ENCODE measurements at regions not wholly inside any gene's neighbourhood (a gene's known extent, or its start where the extent isn't known, plus 50 kb on each side); places are given as distances from the start of the nearest gene placed in this dataset.

DNA sequence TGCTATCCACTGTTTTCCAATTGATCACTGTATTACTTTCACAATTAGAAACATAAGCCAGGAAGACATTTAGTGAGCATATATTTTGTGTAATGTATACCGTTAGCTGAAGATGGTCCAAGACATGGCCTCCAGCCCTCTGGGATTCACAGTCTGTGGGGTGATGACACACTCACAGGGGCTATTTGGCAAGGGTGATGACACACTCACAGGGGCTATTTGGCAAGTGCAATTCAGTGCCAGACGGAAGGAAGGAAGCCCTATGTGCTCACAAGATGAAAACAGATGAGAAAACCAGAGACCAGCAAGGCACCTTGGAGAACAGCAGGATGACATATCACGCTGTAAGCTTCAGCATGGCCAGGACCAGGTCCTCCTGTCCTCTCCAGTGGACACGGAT, 183.7 kb downstream of the MBOAT1 start:
- no peak overlapping the region for H2BK20ac ChIP-seq (ENCODE audit: low read depth, low read length)
- TF ChIP-seq SMC3 (IDR thresholded peaks at IDR 0.05; ENCODE audit: low read depth, low read length) (no peak), RFX5 (IDR thresholded peaks at IDR 0.05; ENCODE audit: low read depth, low read length) (no peak), BHLHE40 (IDR thresholded peaks at IDR 0.05; ENCODE audit: low read depth, low read length) (no peak), RAD21 (IDR thresholded peaks at IDR 0.05; ENCODE audit: low read length) (no peak)
- BruUV-seq (replicated peaks), result no TSS peak
- no peak overlapping the region for H3K4me2 ChIP-seq (ENCODE audit: low read depth, low read length)
- no peak overlapping the region for H2BK5ac ChIP-seq (ENCODE audit: low read depth, low read length, poor library complexity, severe bottlenecking)
- no peak overlapping the region for H3K4ac ChIP-seq (ENCODE audit: low read depth, low read length)
- H3K27me3 ChIP-seq (ENCODE audit: control insufficient read depth, insufficient read depth, low read length), result no peaks in the 10 kb centered on the region
- H2AK5ac ChIP-seq (ENCODE audit: low read depth, low read length), result no peak overlapping the region
- ChIA-PET POLR2A (ENCODE audit: unreplicated experiment) (no interaction called here), CTCF (no interaction called here)
- H4K5ac ChIP-seq (ENCODE audit: low read depth, low read length), result no peak overlapping the region
- H3K18ac ChIP-seq (ENCODE audit: low read depth, low read length), result no peak overlapping the region
- peaks cover 8% of the 10 kb centered on the region for H3K9me3 ChIP-seq (ENCODE audit: control insufficient read depth, insufficient read depth, low read length)
- H3K4me1 ChIP-seq (ENCODE audit: control insufficient read depth, insufficient read depth, low read length), result no peaks in the 10 kb centered on the region
- no peak overlapping the region for H4K8ac ChIP-seq (ENCODE audit: low read depth in 2 of 2, low read length in 2 of 2)
- H2AFZ ChIP-seq (replicated peaks; ENCODE audit: low read length, poor library complexity), result no peak overlapping the region
- ATAC-seq (ENCODE audit: low read depth), result no peak
- in situ Hi-C loops (cut with MboI; ENCODE audit: low sequenced_read_pairs), result no loop called here
- no peak overlapping the region for H4K91ac ChIP-seq (ENCODE audit: insufficient read depth, low read depth, low read length)
- no peak overlapping the region for H3K23ac ChIP-seq (ENCODE audit: low read depth, low read length)
- no peaks in the 10 kb centered on the region for H3K79me1 ChIP-seq (ENCODE audit: low read depth in 1 of 2, low read length in 2 of 2)
- no peak overlapping the region for H2BK15ac ChIP-seq (ENCODE audit: low read depth, low read length)
- no peaks in the 10 kb centered on the region for H4K20me1 ChIP-seq (ENCODE audit: insufficient read depth, low read length)
- no peak overlapping the region for H3K4me3 ChIP-seq (ENCODE audit: insufficient read depth, low read depth, low read length)
- H3K14ac ChIP-seq (replicated peaks; ENCODE audit: low read depth, low read length), result no peak overlapping the region
- no peak overlapping the region for H3K27ac ChIP-seq (ENCODE audit: insufficient read depth, low read length)
- 53% methylated on average over 3 of the region's 4 CpGs; no CpG with 5 or more reads in 1 of the 2 experiments for WGBS, 2 experiments (ENCODE audit: extremely low coverage in 2 of 2, insufficient read length in 1 of 2)
- H3K9ac ChIP-seq (ENCODE audit: low read depth, low read length), result no peak overlapping the region
- intact Hi-C loops (cut with micrococcal nuclease), result no loop called here
- H3K56ac ChIP-seq (ENCODE audit: extremely low read depth, insufficient read depth, low read length), result no peak overlapping the region
- H2AK9ac ChIP-seq (replicated peaks; ENCODE audit: low read depth, low read length, poor library complexity), result no peak overlapping the region
- no peaks in the 10 kb centered on the region for H3K36me3 ChIP-seq (ENCODE audit: control insufficient read depth, insufficient read depth, low read length)
- dilution Hi-C loops (cut with HindIII; ENCODE audit: low sequenced_read_pairs, unreplicated experiment), result no loop called here
- DNase-seq, result no peak
- H3K9me1 ChIP-seq (ENCODE audit: insufficient read depth, low read length), result no peaks in the 10 kb centered on the region
- no peak overlapping the region for H2BK120ac ChIP-seq (ENCODE audit: low read depth, low read length)
